HG02981 (cell line): ENCODE measurements at regions not wholly inside any gene's neighbourhood (a gene's known extent, or its start where the extent isn't known, plus 50 kb on each side); places are given as distances from the start of the nearest gene placed in this dataset.
"Not testable (repeated sequence)": the region's sequence is repeated elsewhere in the genome, so short reads cannot be mapped to it uniquely, and the experiment has no call there.

ENCODE experiments used
- ATAC-seq: cut with Tn5 transposase; IDR thresholded peaks from one replicate; pipeline ENCODE4 v1.9.1; 2021; ENCODE audit warnings: mild to moderate bottlenecking, moderate library complexity; ENCODE audit not compliant: unreplicated experiment

DNA sequence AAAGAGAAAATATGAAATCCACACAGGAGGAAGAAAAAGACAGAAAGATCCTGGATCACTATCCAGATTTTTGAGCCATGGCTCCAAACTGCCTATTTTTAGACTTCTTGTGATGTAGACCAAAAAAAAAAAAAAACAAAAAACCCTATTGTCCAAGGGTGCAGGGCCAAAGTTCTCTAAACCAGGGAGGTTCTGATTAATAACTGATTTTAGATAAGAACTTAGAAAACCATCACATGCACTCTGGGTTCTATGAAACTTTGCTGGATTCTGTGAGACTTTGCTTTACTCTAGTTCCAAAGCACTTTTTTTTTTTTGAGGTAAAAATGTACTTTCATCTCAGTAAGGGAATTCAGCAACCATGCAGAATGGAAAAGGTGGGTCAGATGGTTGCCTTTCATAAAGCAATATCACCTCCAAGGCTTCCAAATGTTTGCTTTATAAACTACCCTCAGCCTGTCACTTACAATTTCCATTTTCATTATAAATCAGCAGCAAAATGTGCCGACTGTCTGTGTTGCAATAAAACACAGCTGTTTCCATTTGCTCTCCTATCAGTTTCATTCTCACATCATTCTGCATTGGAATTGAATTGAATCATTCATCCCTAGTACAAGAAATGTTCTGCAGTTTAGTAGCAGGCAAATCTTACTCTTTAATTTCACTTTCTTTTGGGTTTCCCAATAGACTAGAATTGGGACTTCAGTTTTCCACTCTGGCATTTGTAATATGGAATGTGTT is 1584.3 kb upstream of the RAG2 start:
- no peak for ATAC-seq

DNA sequence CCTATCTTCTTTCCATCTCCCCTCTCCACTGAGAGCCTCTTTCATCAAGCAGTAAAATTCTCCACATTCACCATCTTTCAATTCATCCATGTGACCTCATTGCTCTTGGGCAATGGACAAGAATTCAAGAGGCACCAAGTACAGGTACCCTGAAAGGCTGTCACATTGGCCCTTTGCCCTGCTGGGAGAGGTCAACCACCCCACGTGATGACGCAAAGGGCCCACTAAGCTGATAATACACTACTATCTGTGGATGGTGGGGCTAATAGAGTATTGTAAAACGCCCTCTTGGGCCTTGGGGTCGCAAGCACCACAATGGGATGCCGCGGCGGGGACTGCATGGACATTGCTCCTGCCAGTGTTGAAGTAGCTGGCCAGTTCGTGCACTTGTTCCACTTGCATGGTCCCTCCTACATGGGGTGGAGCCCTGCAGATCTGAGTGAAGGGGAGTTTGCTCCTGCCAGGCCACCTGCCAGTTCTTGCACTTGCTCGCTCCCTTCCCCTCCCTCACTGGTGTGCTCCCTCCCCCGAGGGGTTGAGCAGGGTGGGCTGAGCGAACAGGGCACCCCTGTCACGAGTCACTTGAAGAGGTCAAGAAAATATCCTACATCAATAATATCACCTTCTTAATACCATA is 1578.8 kb upstream of the RAG2 start:
- ATAC-seq, result no peak

DNA sequence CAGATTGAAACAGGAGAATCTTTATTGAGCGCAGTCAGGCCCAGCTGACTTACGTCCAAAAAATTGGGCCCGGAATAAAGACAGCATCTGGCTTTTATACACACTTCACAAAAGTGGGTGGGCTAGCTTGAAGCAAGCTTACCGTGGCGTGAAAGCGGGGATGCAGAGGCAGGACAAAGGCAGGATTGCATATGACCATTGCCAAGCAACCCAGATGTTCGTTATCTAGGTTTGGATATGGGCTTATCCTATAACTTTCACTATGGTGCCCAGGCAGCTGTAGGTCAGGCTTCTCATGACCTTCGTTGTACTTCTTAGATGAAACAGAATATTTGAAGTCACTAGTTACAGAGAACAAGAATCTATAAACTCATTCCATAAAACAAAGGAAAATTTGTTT is 1575.6 kb upstream of the RAG2 start:
- no peak for ATAC-seq

DNA sequence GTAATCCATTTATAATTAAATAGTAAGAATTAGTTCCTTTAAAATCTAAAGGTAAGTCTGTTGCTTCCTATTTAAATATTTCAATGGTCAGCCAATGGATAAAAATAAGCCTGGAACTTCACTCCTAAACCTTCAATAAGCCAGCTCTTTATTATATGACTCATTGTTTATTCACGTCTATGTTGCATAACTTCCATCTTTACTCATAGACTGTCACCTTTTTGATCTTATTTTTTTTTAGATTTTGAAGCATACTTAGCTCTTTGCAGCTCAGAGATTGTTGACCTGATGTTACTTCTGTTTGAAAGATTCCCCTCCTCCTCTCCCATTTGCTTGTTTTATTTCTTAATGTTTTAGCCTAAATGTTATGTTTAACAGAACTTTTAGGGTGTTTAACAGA is 1571.2 kb upstream of the RAG2 start:
- ATAC-seq, result no peak

DNA sequence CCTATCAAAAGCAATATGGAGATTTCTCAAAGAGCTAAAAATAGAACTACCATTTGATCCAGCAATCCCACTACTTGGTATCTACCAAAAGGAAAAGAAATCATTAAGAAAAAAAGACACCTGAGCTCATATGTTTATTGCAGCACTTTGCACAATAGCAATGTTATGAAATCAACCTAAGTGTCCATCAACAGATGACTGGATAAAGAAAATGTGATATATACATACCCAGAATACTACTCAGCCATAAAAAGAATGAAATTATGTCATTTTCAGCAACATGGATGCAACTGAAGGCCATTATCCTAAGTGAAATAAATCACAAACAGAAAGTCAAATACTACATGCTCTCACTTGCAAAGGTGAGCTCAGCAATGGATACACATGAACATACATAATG is 1565.5 kb upstream of the RAG2 start:
- no peak for ATAC-seq

DNA sequence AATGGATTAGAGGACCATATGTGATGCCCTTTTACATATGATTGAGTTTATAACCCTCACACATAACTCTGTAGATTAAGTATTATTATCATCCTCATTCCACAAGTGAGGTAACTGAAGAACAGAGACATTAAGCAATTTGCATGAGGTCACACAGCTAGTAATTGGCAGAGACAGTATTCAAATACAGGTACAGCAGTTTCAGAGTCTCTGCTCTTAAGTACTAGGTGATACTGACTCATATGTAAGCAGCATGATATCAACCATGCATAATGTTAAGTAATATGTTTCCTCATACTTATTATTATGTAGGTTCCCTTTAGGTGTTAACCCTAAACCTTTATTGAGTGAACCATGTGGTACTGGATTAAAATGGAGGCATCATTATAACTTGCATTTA is 1562.4 kb upstream of the RAG2 start:
- ATAC-seq, result no peak

DNA sequence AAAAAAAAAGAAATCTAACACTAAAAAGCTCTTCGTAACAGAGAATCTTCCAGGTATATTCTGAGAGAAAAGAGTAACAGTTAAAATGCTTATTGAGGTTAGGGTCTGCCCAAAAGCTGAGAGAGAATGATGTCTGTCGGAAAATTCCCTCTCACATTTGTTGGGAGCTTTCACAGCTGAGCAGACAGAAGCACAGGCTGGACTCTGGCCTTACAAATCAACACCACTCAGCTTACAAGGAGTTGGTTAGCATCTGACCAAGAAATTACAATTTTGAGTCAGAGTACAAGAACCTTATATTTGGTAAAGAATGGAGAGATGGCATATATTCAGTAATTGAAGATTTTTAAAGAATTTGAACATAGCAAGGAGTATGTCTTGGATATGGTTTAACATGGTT is 1561.0 kb upstream of the RAG2 start:
- no peak for ATAC-seq

DNA sequence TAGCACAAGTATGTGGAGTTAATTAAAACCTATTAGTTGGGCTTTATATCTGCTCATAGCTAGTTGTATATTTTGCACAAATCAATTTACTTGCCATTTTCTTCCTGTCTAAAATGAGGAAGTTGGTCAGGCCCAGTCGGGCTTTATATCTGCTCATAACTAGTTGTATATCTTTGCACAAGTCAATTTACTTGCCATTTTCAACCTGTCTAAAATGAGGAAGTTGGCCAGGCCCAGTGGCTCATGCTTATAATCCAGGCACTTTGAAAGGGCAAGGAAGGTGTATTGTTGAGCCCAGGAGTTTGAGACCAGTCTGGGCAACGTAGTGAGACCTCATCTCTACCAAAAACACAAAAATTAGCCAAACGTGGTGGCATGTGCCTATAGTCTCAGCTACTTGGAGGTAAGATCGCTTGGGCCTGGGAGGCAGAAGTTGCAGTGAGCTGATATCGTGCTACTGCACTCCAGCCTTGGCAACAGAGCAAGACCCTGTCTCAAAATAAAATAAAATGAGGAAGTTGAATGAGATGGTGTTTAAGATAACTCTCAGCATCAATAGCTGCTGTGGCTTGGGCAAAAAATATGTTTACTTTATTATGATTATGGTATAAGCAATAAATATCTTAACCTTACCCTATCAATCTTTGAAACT is 1558.6 kb upstream of the RAG2 start:
- ATAC-seq, result no peak

DNA sequence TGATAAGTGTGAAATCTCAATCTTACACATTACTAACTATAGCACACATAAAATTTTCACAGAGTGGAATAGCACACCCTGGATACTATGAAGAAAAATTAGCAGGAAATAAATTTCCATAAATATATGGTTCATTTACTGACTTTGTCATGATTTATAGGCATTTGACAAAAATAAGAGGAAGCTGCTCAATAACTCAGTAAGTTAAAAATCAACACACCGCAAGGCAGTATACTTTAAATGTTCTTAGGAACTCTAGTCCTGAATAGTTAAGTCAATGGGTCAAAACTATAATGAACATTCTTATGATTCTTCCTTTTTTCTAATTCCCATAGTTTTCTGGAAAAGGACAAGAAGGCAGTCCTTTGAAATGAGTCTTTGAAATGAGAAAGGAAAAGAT is 1557.8 kb upstream of the RAG2 start:
- no peak for ATAC-seq

DNA sequence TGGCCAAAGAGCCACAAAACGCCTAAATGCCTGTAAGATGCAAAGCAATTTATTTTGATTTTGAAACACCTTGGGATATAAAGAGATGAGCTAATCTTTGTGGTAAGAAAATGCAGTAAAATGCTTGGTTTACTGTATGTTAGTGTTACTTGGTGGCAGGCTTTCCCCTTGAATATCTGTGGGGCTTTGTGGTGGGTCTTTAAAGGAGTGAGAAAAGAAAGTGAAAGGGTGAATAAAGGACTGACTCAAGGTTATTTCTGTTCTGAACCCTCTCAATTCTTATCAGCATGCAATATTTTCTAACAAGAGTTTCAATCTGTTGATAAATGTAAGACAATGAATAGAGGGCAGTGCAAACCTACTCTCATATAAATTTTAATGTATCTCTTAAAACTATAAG is 1555.9 kb upstream of the RAG2 start:
- ATAC-seq, result no peak

DNA sequence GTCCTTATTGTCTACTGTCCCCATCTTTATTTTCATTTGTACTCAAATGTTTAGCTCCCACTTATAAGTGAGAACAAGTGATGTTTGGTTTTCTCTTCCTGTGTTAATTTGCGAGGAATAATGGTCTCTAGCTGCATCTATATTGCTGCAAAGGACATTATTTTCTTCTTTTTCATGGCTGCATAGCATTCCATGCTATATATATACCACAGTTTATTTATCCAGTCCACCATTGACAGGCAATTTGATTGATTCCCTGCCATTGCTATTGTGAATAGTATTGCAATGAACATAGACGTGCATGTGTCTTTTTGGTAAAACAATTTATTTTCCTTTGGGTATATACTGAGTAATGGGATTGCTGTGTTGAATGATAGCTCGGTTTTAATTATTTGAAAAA is 1545.8 kb upstream of the RAG2 start:
- no peak for ATAC-seq

DNA sequence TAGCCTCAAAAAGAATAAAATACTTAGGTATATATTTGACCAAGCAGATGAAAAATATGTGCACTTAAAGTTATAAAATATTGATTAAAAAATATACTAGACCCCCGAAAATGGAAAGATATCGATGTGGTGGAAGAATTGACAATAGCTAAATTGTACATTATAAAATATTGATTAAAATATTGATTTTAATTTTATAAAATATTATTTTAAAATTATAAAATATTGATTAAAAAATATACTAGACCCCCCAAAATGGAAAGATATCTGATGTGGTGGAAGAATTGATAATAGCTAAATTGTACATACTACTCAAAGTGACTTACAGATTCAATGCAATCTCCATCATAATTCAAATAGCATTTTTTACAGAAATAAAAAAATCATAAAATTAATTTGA is 1540.9 kb upstream of the RAG2 start:
- no peak for ATAC-seq

DNA sequence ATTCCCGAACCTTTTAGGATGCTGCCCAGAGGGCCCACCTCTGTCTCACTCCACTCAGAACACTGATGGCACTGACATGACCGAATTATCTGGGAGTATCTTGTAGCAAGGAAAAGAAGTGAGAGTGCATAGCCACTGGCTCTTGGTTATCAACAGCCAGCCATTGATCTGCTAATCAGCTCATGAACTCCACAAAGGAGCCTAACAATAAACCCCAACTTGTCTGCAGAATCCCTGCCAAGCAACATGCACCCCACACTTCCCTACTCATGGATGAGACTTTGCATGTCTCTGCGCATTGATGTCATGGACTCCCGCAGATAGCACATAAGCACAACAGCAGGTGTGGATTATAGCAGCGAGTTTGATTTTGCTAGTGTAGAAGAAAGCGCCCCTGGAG is 1538.9 kb upstream of the RAG2 start:
- ATAC-seq, result no peak

DNA sequence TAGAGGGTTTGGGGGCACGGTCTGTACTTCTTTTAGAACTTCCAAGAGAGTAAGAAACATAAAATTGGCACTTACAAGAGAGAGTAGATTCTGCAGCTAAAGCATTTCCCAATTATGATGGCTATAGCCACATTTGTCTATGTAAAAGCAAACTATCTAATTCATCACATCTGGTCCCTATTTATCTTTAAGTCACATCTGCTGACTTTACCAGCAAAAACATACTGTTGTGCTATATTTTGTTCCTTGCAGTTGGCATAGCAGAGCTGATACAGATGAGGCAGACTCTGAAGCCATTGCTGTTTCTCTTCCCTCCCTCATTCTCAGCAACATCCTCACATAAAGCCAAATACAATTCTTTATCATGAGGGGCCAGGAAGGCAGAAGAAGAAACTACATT is 1533.5 kb upstream of the RAG2 start:
- no peak for ATAC-seq

DNA sequence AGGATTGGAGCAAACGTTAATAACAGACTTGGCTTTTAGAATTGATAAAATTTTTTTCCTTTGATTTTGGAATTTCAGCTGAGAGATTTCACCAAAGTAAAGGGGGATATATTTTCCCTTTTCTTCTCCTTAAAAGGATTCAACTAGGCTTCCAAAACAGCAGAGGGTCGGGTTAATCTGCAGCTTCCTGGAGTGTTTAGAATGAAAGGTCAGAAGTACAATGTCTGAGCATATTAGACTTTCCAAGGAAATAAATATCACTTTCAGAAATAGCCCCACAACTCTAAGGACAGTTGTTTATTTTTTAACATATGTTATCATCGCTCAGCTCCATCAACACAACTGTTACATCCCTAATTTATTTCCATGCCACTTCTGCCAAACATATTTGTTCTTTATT is 1532.9 kb upstream of the RAG2 start:
- no peak for ATAC-seq

DNA sequence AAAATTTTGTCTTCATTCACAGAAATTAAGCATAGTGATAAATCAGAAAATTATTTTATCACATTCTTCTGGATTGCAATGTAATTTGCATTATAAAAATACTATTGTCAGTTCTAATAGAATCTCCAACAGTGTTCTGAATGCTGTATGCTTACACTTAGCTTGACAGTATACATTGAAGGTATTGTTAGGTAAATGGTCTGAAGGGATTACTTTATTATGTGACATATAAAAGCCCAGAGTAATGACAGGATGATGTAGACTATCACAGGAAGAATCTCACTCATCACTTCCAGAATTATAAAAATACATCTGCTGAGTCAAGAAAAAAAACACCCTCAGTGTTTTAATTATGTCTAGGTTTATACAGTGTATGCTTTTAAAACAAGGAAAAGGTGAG is 1532.5 kb upstream of the RAG2 start:
- ATAC-seq, result no peak

DNA sequence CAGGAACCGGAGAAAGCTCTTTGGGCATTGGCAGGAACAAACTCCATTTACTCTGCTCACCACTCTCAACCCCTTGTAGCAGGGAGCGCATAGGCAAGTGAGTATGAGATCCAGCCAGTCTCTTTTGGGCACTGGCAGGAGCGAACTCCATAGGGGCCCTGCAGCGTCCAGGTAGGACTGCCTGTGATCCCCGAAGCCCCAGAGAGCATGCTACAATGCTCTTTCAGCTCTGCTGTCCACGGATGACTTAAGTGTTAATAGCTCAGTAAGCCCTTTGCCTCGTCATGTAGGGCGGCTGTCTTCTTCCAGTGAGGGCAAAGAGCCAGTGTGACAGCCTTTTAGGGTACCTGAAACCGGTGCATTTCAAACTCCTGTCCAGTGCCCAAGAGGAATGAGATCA is 1525.6 kb upstream of the RAG2 start:
- no peak for ATAC-seq

DNA sequence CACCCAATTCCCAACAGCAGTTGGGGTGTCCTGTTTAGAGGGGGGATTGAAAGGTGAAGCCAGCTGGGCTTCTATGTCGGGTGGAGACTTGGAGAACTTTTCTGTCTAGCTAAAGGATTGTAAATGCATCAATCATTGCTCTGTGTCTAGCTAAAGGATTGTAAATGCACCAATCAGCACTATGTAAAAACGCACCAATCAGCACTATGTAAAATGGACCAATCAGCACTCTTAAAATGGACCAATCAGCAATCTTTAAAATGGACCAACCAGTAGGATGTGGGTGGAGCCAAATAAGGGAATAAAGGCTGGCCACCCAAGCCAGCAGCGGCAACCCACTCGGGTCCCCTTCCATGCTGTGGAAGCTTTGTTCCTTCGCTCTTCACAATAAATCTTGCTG is 1518.6 kb upstream of the RAG2 start:
- not testable (repeated sequence) for ATAC-seq

DNA sequence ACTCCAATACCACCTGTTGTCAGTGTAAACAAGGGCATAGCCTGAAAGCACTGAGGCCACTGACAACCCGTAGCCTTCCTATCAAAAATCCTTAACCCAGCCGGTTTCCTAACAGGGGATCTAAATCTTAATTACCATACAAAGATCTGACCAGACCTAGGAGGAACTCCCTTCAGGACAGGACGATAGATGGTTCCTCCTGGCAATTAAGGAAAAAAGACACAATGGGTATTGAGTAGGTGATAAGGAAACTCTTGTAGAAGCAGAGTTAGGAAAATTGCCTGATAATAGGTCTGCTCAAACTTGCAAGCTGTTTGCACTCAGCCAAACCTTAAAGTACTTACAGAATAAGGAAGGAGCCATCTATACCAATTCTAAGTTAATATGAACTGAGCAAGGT is 1517.3 kb upstream of the RAG2 start:
- ATAC-seq, result not testable (repeated sequence)

DNA sequence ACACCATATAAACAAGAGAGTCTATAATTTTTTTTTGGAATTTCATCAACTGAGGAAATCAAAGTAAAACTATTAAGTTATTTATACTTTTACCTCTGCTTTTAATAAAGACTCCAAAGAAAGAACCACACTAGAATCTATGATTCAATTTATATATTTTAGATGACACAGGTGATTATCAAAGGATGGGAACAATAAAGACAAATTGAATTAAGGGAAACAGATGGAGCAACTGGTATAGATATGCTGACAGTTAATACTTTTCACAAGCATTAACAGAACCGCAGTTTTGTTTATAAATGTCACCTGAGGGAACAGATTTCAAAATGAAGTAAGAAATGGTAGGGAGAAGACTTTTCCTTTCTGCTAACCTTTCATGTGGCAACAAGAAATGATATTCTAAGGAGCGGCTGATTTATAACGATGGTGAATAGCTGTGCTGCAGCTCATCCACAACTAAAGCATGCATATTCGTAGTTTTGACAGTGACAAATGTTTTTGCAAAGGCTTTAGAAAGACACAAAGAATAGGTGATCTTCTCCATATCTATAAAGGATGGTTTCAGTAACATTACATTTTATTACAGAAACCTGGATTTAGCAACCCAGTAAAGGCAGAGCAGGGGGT is 1502.9 kb upstream of the RAG2 start:
- ATAC-seq, result no peak

DNA sequence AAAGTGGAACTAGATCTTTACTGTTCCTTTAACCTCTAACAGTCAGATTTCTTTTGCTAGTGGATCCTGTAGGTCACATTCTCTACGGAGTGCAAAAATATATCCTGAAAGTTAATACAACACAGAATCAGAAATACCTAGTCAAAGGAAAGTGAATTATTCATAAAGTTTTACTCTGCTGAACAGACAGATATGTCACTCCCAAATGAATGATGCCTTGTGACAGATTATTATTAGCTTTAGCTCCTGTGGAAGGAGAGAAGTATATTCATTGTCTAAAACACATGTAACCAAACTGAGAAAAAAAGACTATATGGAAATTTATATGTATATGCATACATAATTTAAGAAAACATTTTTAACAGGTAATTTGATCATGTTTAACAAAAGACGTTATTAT is 1497.2 kb upstream of the RAG2 start:
- ATAC-seq, result no peak

DNA sequence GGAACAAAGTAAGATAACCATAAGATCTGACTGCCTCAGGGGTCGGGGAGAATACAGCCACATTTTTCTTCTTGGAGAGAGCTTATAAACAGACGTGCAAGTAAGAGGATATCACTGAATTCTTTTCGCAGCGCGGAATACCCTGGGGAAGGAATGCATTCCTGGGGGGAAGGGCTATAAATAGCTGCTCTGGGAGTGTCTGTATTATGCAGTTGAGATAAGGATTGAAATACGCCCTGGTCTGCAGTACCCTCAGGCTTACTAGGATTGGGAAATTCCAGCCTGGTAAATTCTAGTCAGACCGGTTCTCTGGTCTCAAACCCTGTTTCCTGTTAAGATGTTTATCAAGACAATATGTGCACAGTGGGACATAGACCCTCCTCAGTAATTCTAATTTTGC is 1491.7 kb upstream of the RAG2 start:
- ATAC-seq, result no peak
